ENCODE measurements at regions not wholly inside any gene's neighbourhood (a gene's known extent, or its start where the extent isn't known, plus 50 kb on each side); places are given as distances from the start of the nearest gene placed in this dataset.

DNA sequence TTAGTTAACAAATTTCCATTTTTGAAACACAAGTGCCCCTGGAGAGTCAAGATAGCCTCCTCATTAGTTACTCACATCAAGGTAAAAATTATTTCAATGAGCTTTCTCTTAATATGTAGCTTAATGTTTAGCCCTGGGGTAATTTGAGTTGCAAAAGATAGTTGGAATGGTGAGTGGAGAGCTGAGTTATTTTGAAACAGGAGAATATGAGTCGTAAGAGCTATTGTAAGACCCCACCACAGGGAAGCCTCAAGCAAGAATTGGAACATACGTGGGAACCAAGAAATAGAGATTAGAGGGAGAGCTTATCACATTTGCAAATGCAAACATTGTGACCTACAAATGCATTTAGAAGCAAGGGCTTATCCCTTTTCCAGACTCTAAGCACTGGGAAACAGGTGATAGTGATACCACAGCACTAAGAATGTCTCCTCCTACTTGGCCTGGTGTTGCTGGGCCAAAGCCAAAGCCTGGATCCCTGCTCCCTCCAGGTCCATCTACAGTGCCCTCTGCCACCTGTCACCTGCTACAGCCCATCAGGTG, 635.1 kb downstream of the PTPRC start:
- H3K4me3 ChIP-seq (ENCODE audit: low read length): no peak overlapping the region
- no peak for TF ChIP-seq ZNF274 (IDR thresholded peaks at IDR 0.05; ENCODE audit: low read depth, low read length)

DNA sequence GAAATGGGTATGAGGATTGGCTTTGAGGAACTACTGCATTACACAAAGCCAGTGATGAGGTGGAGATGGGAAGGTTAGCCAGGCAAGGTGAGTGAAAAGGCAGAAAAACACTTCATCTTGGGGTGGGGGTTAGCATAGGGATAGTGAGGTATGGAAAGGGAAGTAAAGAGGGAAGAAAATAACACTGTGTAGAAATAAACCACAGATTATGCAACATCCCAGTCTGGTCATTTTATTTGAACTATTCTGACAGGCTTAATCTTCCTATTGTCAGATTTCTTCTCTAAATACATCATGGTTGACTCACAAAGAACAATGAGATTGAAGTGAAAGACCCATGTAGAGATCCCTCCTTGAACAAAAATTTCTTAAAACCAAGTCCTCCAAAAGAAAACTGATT, 640.2 kb downstream of the PTPRC start:
- H3K4me3 ChIP-seq (ENCODE audit: low read length): no peak overlapping the region
- TF ChIP-seq ZNF274 (IDR thresholded peaks at IDR 0.05; ENCODE audit: low read depth, low read length): no peak

DNA sequence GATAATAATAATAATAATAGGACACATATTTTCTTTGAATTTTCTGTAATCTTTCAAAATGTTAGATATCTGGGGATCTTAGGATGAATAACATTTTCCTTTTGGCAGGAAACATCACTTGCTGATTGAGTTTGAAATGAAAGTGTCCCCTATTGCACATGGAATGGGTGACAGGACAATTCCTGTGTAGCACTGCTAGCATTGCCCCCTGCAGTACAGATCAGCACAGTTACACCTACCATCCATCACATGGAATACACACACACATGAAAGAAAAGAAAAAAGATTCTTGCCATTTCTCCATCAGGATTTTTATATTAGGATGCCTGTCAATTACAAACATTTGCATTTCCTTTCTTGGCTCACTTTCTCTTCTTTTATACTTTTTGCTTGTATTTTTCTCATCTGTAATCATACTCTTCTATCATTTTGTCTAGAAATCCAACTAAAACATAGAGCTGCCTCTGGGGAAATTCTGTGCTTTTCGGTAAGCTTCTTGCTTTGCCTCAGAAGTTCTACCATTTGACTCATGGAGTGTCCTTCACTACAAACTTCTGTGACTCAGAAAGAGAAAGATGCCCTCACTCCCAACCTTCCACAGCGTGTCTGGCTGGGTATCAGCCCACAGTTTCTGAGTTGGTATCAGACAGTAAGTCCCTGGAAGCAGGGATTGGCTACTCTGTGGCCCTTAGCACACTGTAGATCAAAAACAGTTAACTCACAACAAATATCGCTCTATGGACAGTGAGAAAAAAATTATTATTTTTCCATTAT, 641.2 kb downstream of the PTPRC start:
- no peak overlapping the region for H3K4me3 ChIP-seq (ENCODE audit: low read length)
- no peak for TF ChIP-seq ZNF274 (IDR thresholded peaks at IDR 0.05; ENCODE audit: low read depth, low read length)

DNA sequence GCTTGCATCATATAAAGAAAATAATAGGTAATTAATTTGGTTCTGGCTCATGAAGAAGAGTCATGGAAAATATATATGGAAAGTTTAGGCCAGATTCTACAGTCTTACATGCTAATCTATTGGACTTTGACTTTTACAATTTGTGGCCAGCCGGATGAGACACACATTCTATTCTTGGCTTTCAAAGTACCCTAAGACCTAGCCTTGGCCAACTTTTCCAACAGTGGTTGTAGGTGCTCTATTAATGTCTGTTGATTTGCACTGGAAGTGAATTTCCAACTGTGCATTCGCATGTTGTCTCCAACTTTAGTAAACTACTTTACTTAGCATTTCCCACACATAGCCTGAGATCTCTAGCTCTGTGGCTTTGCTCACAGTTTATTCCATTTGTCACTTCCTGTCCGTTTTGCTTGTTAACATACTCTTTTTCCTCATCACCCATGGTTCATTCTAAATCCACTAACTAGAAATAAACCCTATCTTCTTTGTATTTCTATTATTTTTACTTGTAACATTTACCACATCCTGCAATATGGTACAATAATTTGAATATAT, 644.0 kb downstream of the PTPRC start:
- H3K4me3 ChIP-seq (ENCODE audit: low read length): no peak overlapping the region
- no peak for TF ChIP-seq ZNF274 (IDR thresholded peaks at IDR 0.05; ENCODE audit: low read depth, low read length)

DNA sequence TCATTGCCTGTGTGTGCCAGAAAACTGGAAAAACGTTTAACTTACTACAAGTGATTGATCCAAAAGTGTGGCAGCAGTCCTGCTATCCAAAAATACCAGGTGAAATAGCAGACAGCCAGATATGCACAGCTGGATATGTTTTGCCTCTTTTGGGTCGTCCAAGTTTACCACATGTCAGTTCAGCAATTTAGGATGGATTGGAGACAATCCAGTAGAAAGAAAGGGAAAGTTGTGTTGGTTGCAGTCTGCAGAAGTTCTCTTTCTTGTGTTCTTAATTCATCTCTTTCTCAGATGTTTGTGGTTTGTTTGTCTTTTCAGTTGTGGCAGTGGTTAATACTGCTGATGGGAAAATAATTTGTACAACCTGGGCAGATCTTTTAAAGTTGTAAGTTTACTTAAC, 645.0 kb downstream of the PTPRC start:
- no peak for TF ChIP-seq ZNF274 (IDR thresholded peaks at IDR 0.05; ENCODE audit: low read depth, low read length)
- no peak overlapping the region for H3K4me3 ChIP-seq (ENCODE audit: low read length)

DNA sequence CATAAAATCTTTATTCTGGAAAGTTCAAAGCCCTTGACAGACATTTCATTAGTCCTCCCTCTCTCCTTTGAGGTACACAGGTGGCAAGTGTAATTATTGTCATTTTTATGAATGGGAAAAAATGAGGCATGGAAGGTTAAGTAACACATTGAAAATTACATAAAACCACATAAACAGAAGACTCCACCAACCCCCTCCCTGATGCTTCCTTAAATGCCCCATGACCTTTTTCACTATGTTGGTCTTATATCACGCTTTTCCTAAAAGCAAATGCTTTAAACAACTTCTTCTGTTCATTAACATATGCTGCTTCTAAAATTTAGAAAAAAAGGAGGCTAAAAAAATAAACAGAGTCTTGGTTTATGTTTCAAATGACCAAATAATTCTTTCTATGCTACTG, 648.4 kb downstream of the PTPRC start:
- no peak overlapping the region for H3K4me3 ChIP-seq (ENCODE audit: low read length)
- TF ChIP-seq ZNF274 (IDR thresholded peaks at IDR 0.05; ENCODE audit: low read depth, low read length): no peak

DNA sequence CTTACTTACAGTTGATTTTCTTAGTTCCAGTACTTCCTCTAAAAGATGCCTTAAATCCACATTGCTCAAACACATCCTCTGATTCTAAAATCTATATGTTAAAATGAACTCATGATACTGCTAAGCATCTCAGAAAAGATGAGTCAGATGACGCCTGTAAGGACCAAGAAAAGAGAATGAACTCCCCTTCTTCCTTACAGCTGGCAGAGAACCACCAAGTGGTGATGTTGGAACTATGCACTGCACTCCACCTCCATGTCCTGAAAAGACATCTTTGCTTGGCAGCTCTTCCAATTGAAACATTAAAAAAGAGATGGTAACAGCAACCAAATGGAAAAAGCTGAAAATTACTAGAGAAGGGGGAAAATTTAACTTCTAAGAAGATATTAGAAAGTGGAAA, 648.8 kb downstream of the PTPRC start:
- no peak for TF ChIP-seq ZNF274 (IDR thresholded peaks at IDR 0.05; ENCODE audit: low read depth, low read length)
- H3K4me3 ChIP-seq (ENCODE audit: low read length): no peak overlapping the region

DNA sequence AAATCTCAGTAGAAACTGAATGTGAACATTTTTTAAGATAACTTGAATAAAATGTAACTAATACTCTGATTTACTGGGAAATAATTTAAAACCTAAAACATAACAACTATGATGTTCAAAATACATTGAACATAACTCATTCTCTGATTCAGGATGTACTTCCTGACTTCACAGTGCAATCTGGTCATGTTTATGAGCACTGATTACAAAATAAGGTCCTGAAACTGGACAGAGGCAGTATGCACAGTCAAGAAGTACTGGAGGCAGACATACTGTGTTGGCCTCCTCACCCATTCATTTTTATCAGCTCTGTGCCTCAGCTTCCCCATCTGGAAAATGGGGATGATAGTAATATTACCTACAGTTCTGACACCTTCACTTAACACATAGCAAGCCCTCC, 651.3 kb downstream of the PTPRC start:
- H3K4me3 ChIP-seq (ENCODE audit: low read length): no peak overlapping the region
- no peak for TF ChIP-seq ZNF274 (IDR thresholded peaks at IDR 0.05; ENCODE audit: low read depth, low read length)

DNA sequence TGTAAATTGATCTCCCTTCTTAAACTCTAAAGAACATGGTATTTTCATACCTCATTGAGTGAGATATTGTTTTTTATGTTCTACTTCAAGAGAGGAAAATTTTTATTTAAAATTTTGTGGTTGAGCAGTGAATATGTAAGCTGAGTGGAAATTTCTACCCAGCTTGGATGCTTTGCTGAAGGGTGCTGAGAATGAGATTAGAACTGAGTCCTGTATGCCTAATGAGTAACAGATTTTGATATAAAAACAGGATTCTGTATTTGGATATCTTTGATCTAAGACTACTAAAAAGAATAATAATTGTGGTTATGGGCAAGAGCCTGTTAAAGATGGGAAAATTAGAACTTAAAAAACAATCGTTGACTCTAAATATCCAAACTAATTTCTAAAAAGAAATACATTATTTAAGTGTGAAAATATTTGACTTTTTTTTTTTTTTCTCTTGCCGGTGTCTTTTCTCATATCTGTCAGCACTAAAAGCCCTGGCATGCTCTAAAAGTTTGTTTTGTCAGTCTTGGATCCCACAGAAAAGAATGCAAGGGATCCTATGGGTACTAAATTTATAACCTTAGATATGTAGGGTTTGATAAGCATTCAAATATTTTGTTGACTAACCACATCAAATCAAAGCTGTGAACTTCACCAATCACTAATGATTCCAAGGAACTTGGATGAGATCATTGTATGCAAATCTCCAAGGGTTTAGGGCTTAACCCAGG, 652.3 kb downstream of the PTPRC start:
- H3K4me3 ChIP-seq (ENCODE audit: low read length): no peak overlapping the region
- TF ChIP-seq ZNF274 (IDR thresholded peaks at IDR 0.05; ENCODE audit: low read depth, low read length): no peak

DNA sequence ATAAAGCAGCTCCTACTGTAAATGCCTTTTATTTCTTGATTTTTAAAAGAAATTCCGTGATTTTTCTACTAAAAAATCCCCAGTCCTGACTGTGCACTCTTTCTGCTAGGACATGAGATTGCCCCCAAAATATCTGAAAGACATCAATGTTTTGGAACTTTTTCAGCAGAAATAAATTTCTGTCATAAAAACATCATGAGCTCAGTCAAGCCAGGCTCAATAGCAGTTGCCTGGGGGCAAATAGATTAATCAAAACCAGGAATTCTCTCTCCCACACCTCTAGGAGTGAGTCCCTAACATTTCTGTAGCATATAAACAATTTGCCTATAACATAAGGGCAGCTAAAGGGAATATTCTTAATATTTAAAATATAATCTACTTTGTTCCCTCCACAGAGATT, 654.1 kb downstream of the PTPRC start:
- no peak overlapping the region for H3K4me3 ChIP-seq (ENCODE audit: low read length)
- no peak for TF ChIP-seq ZNF274 (IDR thresholded peaks at IDR 0.05; ENCODE audit: low read depth, low read length)

DNA sequence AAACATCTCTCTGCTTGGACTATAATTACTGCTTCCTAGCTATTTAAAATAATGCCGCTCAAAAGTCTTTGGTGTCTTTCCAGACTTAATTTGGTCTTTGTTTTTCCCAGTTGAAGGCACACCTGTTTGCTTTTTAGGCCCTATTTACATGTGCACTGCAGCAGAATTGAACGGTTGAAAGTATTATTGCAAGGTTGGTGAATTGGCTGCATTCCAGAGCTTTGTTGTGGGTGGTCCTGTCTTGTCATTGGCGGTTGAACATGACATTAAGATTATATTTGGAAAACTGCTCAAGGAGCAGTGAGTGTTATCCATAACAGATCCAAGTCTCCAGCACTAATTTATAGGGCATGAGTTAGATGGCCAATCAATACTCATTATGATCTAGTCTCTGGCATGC, 656.3 kb downstream of the PTPRC start:
- TF ChIP-seq ZNF274 (IDR thresholded peaks at IDR 0.05; ENCODE audit: low read depth, low read length): no peak
- no peak overlapping the region for H3K4me3 ChIP-seq (ENCODE audit: low read length)

DNA sequence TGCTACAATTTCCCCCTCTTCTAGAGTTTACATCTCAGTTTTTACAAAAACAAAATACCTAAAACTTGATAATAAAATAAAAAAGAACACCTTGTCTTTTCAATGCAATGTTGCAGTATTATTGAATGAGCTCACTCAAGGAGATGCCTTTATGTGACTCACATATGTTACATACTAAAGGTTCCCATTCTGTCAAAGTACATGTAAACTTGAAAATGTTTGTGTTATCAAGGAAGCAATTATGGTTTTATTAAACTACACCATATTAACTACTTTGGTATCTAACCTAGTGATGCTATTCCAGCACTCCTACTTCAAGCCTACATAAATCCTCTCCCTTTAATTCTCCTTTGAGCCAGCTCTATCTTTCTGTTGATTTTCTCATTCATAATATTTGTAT, 658.3 kb downstream of the PTPRC start:
- H3K4me3 ChIP-seq (ENCODE audit: low read length): no peak overlapping the region
- TF ChIP-seq ZNF274 (IDR thresholded peaks at IDR 0.05; ENCODE audit: low read depth, low read length): no peak

DNA sequence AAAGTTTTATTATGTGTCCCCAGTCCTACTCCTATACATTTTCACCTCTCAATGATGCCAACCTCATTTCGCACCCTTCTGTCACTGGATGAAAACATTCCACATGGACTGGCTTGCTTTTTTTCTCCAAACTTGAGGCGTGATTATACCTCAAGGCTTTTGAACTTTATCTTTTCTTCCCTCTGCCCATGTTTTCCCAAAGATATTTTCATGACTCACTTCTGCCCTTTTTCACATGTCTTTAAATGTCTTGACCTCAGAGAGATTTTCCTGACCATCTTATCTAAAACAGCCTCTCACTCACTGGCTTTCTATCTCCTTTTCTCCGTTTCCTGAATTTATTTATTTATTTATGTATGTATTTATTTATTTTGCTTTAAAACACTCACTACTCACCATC, 659.0 kb downstream of the PTPRC start:
- H3K4me3 ChIP-seq (ENCODE audit: low read length): no peak overlapping the region
- TF ChIP-seq ZNF274 (IDR thresholded peaks at IDR 0.05; ENCODE audit: low read depth, low read length): no peak

DNA sequence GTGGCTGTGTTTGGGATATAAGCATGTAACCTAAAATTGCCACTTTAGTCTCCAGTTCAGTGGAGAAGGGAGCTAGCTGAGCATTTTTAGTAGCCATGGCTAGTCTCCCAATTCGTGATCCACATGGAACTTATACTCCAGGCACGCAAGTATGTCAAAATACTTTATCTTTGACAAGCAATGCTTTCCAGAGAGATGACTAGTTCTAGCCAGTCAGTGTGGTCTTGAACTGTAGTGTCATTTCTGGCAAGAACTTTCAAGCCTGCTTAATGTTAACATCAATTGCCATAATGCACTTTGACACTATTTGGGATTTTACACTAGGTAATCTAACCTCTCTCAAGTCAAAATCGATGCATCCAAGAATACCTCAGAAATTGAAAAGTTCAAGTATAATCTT, 660.0 kb downstream of the PTPRC start:
- H3K4me3 ChIP-seq (ENCODE audit: low read length): no peak overlapping the region
- no peak for TF ChIP-seq ZNF274 (IDR thresholded peaks at IDR 0.05; ENCODE audit: low read depth, low read length)

All from GM08714 (cell line).